HT-29 (cell line): ENCODE measurements at regions not wholly inside any gene's neighbourhood (a gene's known extent, or its start where the extent isn't known, plus 50 kb on each side); places are given as distances from the start of the nearest gene placed in this dataset.
A peak's percentile ranks its signal among the peaks of the same experiment; 100 is the strongest.
"Not testable (repeated sequence)": the region's sequence is repeated elsewhere in the genome, so short reads cannot be mapped to it uniquely, and the experiment has no call there.

Source experiments
- DNase-seq: peaks from one replicate; pipeline ENCODE4 v3.0.0-alpha.2; 2015; ENCODE audit warnings: low spot score

GRCh38 chr1:87986130-87986866, 657.6 kb downstream of the LMO4 start:
- peak; percentile 38 for DNase-seq

GRCh38 chr1:87989346-87989745, 660.7 kb downstream of the LMO4 start:
- DNase-seq, result no peak

- DNase-seq, result not testable (repeated sequence)
These were observed 663.9 kb downstream of the LMO4 start for GRCh38 chr1:87992536-87992935.

GRCh38 chr1:87993051-87993450, 664.4 kb downstream of the LMO4 start:
- DNase-seq, result no peak

GRCh38 chr1:87999852-88000251, 671.2 kb downstream of the LMO4 start:
- DNase-seq, result no peak

- DNase-seq, result peak; percentile 26
These were observed 672.8 kb downstream of the LMO4 start for GRCh38 chr1:88001460-88001859.

GRCh38 chr1:88003255-88003654, 674.6 kb downstream of the LMO4 start:
- DNase-seq, result no peak

GRCh38 chr1:88009916-88010315, 674.2 kb upstream of the PKN2 start:
- DNase-seq, result peak; percentile 25

GRCh38 chr1:88013485-88013884, 670.6 kb upstream of the PKN2 start:
- no peak for DNase-seq

- no peak for DNase-seq
These were observed 669.9 kb upstream of the PKN2 start for GRCh38 chr1:88014131-88014530.

GRCh38 chr1:88016947-88017346, 667.1 kb upstream of the PKN2 start:
- DNase-seq, result no peak

GRCh38 chr1:88021529-88021928, 662.5 kb upstream of the PKN2 start:
- no peak for DNase-seq

- no peak for DNase-seq
These were observed 661.6 kb upstream of the PKN2 start for GRCh38 chr1:88022516-88022915.

- DNase-seq, result no peak
These were observed 654.9 kb upstream of the PKN2 start for GRCh38 chr1:88029142-88029541.

GRCh38 chr1:88029899-88030298, 654.2 kb upstream of the PKN2 start:
- DNase-seq, result no peak

GRCh38 chr1:88035578-88035977, 648.5 kb upstream of the PKN2 start:
- DNase-seq, result no peak

GRCh38 chr1:88036345-88037014, 647.6 kb upstream of the PKN2 start:
- no peak for DNase-seq

GRCh38 chr1:88039240-88039639, 644.8 kb upstream of the PKN2 start:
- DNase-seq, result no peak

GRCh38 chr1:88043834-88044233, 640.2 kb upstream of the PKN2 start:
- no peak for DNase-seq

- DNase-seq, result no peak
These were observed 631.9 kb upstream of the PKN2 start for GRCh38 chr1:88052167-88052566.

GRCh38 chr1:88053065-88053464, 631.0 kb upstream of the PKN2 start:
- no peak for DNase-seq

GRCh38 chr1:88056881-88057280, 627.2 kb upstream of the PKN2 start:
- no peak for DNase-seq

GRCh38 chr1:88058205-88058604, 625.9 kb upstream of the PKN2 start:
- no peak for DNase-seq
